ENCODE measurements at regions not wholly inside any gene's neighbourhood (a gene's known extent, or its start where the extent isn't known, plus 50 kb on each side); places are given as distances from the start of the nearest gene placed in this dataset.

DNA sequence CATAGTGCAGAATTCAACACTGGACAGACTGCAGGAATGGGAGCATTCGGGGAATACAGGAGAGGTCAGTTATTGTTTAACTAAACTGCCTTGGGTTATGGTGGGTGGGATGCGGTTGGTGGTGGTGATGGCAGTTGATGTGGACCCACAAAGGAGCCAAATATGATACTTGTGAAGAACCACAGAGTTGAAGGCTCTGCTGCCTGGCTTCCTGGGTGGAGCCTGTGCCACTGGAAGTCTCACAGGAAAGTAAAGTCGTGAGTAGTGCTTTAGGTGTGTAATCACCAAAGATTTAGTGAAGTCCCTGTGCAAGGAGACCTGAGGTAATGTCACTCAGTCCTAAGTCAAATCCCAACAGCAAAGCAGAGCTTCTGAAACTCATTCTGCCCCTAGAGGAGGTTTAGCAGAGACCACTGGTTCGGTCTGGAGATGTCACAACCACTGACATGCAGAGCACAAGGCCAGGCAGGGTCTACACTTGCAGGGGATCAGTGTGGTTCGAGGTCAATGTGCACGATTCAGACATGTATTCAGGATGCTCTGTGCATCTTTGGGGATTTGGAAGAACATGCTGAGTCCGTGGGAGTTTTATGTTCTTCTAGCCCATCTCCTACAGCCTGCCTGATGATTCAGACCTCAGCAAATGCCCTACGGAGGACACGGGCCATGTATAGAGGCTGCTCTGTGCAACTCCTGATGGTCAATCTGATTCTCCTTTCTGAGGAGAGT is 1150.9 kb downstream of the RPIA start:
- TF ChIP-seq, protein P1, sequence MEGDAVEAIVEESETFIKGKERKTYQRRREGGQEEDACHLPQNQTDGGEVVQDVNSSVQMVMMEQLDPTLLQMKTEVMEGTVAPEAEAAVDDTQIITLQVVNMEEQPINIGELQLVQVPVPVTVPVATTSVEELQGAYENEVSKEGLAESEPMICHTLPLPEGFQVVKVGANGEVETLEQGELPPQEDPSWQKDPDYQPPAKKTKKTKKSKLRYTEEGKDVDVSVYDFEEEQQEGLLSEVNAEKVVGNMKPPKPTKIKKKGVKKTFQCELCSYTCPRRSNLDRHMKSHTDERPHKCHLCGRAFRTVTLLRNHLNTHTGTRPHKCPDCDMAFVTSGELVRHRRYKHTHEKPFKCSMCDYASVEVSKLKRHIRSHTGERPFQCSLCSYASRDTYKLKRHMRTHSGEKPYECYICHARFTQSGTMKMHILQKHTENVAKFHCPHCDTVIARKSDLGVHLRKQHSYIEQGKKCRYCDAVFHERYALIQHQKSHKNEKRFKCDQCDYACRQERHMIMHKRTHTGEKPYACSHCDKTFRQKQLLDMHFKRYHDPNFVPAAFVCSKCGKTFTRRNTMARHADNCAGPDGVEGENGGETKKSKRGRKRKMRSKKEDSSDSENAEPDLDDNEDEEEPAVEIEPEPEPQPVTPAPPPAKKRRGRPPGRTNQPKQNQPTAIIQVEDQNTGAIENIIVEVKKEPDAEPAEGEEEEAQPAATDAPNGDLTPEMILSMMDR (IDR thresholded peaks at IDR 0.05): no peak
- no peak for TF ChIP-seq POLR2AphosphoS5 (IDR thresholded peaks at IDR 0.05)
